IMR-90 (cell line): ENCODE measurements at regions not wholly inside any gene's neighbourhood (a gene's known extent, or its start where the extent isn't known, plus 50 kb on each side); places are given as distances from the start of the nearest gene placed in this dataset.

ENCODE experiments used
- FOS ChIP-seq: fragments of 150-350 bp; IDR thresholded peaks from 2 replicates; pipeline ENCODE4 v1.6.1; 2016; ENCODE audit warnings: low read depth, low read length
- POLR2A ChIP-seq: IDR thresholded peaks from 2 replicates; pipeline ENCODE4 v1.6.1; 2012; ENCODE audit warnings: mild to moderate bottlenecking, low read depth, low read length
- TF ChIP-seq, protein P1 (sequence below): fragments of 150-350 bp; IDR thresholded peaks from 2 replicates; pipeline ENCODE4 v1.6.1; 2017; ENCODE audit warnings: mild to moderate bottlenecking, antibody characterized with exemption, low read length, low read depth
- TF ChIP-seq, protein P2 (sequence below): conservative IDR thresholded peaks from 2 replicates; pipeline ENCODE4 v1.5.1; 2012; ENCODE audit warnings: mild to moderate bottlenecking, low read depth, low read length, improper control_type of control experiment

DNA sequence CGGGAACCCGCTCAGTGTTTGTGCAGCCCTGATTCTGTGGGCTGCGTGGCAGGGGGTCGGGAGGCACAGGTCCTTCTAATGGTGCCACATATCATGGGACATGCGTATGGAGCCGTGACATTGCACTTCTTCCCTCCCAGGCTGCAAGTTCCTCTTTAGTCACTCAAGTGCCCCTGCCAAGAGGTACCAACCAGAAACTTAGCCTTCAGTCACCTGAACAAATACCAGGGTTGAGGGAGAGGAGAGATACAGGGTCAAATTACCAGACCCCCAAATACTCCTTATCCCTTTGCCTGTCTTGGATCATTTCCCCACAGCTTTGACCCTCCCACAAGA is 209.1 kb downstream of the BUD13 start:
- TF ChIP-seq, protein P1, sequence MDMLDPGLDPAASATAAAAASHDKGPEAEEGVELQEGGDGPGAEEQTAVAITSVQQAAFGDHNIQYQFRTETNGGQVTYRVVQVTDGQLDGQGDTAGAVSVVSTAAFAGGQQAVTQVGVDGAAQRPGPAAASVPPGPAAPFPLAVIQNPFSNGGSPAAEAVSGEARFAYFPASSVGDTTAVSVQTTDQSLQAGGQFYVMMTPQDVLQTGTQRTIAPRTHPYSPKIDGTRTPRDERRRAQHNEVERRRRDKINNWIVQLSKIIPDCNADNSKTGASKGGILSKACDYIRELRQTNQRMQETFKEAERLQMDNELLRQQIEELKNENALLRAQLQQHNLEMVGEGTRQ: no peak
- TF ChIP-seq POLR2A (no peak), FOS (no peak)
- TF ChIP-seq, protein P2, sequence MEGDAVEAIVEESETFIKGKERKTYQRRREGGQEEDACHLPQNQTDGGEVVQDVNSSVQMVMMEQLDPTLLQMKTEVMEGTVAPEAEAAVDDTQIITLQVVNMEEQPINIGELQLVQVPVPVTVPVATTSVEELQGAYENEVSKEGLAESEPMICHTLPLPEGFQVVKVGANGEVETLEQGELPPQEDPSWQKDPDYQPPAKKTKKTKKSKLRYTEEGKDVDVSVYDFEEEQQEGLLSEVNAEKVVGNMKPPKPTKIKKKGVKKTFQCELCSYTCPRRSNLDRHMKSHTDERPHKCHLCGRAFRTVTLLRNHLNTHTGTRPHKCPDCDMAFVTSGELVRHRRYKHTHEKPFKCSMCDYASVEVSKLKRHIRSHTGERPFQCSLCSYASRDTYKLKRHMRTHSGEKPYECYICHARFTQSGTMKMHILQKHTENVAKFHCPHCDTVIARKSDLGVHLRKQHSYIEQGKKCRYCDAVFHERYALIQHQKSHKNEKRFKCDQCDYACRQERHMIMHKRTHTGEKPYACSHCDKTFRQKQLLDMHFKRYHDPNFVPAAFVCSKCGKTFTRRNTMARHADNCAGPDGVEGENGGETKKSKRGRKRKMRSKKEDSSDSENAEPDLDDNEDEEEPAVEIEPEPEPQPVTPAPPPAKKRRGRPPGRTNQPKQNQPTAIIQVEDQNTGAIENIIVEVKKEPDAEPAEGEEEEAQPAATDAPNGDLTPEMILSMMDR: no peak
